Esophagus squamous epithelium (tissue), 5 donors: ENCODE measurements at regions not wholly inside any gene's neighbourhood (a gene's known extent, or its start where the extent isn't known, plus 50 kb on each side); places are given as distances from the start of the nearest gene placed in this dataset.

ENCODE experiments used
- DNase-seq: peaks from one replicate; lab custom pipeline; 2025; lab: John Stamatoyannopoulos, UW
- H3K27ac ChIP-seq, 4 donors: fragments of 200-600 bp; sonication (generic); one replicate each; pipeline ENCODE4 v1.5.1; 2016 to 2019; ENCODE audit warnings: mild to moderate bottlenecking in 1 of 4
- H3K27me3 ChIP-seq, 4 donors: fragments of 200-600 bp; sonication (generic); 1 replicate in 3 of 4; 2 replicates in 1 of 4; pipeline versions ENCODE4 v1.5.1 to v1.6.0; 2017 to 2021; ENCODE audit warnings: antibody characterized with exemption in 1 of 4
- H3K36me3 ChIP-seq, 3 donors: fragments of 200-600 bp; sonication (generic); one replicate each; pipeline ENCODE4 v1.5.1; 2016 to 2019
- H3K4me1 ChIP-seq, 3 donors: fragments of 200-600 bp; sonication (generic); one replicate each; pipeline ENCODE4 v1.5.1; 2017 to 2019
- H3K4me3 ChIP-seq, 4 donors: fragments of 200-600 bp; sonication (generic); 1 replicate in 3 of 4; 2 replicates in 1 of 4; pipeline ENCODE4 v1.5.1; 2016 to 2019; ENCODE audit warnings: mild to moderate bottlenecking in 2 of 4, moderate library complexity in 1 of 4
- H3K9me3 ChIP-seq, 3 donors: fragments of 200-600 bp; sonication (generic); one replicate each; pipeline ENCODE4 v1.5.1; 2016 to 2019
- POLR2A ChIP-seq, 4 donors: fragments of 450-650 bp; IDR thresholded peaks; one replicate each; pipeline ENCODE4 v1.6.1; 2017; ENCODE audit warnings: antibody characterized with exemption in 4 of 4, mild to moderate bottlenecking in 4 of 4, moderate library complexity in 3 of 4
- WGBS, 2 donors: methylation state at CpG; one replicate each; pipeline ENCODE4 v1.1.5; 2018; 5-methylcytosine and 5-hydroxymethylcytosine counted together
- intact Hi-C: fragments of 100-400 bp; cut with DNase I; formaldehyde crosslinking; loops from one replicate; pipeline ENCODE4 v1.15.0; 2022
- TF ChIP-seq, protein P1 (sequence below), 6 experiments: fragments of 450-650 bp in 4 of 6; fragments of 200-600 bp in 2 of 6; sonication (generic) in 2 of 6; IDR thresholded peaks; one replicate each; pipeline ENCODE4 v1.5.1; 2016 to 2019; ENCODE audit warnings: antibody characterized with exemption in 6 of 6, mild to moderate bottlenecking in 4 of 6, moderate library complexity in 4 of 6
- donor health status: DM: yes; HTN: yes; CAD: no.

DNA sequence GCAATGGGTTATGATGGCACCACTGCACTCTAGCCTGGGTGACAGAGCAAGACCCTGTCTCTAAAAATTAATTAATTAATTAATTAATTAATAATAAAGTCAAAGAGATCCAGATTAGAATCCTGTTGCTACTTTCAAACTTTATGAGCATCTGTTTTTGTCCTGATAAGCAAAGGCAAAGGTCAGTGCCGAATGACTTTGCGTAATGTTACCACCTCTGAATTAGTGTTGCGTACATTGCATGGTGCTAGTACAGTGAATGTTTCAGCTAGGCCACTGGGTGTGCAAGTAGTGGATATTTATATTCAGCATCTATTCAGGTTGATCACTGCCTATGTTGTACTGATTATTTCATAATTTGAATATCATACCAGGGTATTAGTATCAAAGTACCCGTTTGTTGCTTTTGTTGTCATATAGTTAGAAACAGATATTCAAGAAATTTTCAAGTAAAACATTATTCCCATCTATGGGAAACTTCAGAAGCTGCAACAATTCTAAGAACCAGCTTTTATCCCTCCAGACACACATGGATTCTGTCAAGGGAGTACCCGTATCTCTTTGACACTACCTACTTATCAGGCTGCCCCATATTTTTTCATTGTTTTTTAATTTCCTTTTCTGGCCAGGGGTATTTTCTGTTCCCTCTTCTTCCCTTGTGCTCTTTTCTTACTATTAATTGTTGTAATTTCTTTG is 127.1 kb upstream of the GRM7 start:
- DNase-seq = no peak
- 85 to 89% methylated on average over 5 of the region's 5 CpGs for WGBS, 2 donors
- Histone ChIP-seq H3K27me3 (no peaks in the 10 kb centered on the region), H3K9me3 (no peaks in the 10 kb centered on the region), H3K36me3 (no peaks in the 10 kb centered on the region), H3K4me3 (no peak overlapping the region), H3K4me1 (no peaks in the 10 kb centered on the region), H3K27ac (no peak overlapping the region)
- intact Hi-C loops = no loop called here
- TF ChIP-seq POLR2A (IDR thresholded peaks at IDR 0.05) = no peak
- TF ChIP-seq, protein P1, sequence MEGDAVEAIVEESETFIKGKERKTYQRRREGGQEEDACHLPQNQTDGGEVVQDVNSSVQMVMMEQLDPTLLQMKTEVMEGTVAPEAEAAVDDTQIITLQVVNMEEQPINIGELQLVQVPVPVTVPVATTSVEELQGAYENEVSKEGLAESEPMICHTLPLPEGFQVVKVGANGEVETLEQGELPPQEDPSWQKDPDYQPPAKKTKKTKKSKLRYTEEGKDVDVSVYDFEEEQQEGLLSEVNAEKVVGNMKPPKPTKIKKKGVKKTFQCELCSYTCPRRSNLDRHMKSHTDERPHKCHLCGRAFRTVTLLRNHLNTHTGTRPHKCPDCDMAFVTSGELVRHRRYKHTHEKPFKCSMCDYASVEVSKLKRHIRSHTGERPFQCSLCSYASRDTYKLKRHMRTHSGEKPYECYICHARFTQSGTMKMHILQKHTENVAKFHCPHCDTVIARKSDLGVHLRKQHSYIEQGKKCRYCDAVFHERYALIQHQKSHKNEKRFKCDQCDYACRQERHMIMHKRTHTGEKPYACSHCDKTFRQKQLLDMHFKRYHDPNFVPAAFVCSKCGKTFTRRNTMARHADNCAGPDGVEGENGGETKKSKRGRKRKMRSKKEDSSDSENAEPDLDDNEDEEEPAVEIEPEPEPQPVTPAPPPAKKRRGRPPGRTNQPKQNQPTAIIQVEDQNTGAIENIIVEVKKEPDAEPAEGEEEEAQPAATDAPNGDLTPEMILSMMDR (IDR thresholded peaks at IDR 0.05) = no peak

DNA sequence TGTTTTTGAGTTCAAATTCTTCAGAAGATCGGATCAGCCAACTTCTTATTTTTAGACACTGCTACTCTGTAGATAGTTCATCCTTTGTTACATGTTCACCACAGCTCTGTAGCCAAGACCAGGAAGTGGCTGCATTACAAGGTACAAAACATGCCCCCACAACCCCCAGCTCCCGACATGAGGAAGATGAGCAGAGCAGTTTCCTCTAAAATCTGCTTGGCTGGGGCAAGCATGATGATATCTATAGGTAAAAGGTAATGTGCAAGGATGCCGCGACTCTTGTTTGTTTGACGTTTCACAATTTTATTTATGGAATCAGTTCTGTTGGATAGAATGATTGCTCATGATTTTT is 126.5 kb upstream of the GRM7 start:
- no peaks in the 10 kb centered on the region for H3K9me3 ChIP-seq
- 83 to 85% methylated on average over 5 of the region's 5 CpGs for WGBS, 2 donors
- no peak overlapping the region for H3K4me3 ChIP-seq
- TF ChIP-seq POLR2A (IDR thresholded peaks at IDR 0.05) = no peak
- TF ChIP-seq, protein P1 (IDR thresholded peaks at IDR 0.05) = no peak
- no peaks in the 10 kb centered on the region for H3K4me1 ChIP-seq
- H3K36me3 ChIP-seq = no peaks in the 10 kb centered on the region
- intact Hi-C loops = no loop called here
- H3K27me3 ChIP-seq = no peaks in the 10 kb centered on the region
- H3K27ac ChIP-seq = no peak overlapping the region
- no peak for DNase-seq

DNA sequence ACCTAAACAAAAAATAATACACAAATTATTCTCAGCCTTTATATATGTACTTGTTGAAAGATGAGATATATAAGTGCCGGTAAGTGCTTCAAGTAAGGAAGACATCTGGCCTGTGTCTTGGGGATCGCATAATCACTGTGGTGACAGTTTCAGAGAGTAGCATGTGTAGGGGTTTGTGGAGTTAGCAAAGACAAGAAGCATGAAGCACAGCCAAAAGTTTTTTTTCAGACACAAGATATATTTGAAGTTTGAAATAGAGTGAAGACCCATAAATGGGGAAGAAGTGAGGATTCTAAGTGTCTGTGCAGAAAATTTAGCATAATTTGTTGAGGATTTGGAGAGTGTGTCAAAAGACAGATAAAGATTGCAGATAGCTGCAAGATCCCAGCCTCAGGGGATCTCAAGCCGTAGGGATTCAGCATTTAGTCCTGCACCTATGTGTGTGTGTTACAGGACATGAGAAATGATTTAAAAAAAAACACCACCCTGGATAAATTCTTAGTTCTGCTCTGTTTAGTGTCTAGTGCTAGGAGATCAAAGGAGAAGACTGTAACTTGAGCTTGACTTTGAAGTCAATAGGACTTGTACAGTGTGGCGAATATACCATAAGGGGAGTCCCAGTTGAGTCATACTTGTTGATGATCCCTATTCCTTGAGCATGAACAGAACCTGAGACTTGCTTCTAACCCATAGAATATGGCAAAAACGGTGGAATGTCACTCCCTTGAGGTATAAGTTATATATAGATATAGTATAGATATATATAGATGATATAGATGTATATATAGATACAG is 123.9 kb upstream of the GRM7 start:
- Histone ChIP-seq H3K9me3 (no peaks in the 10 kb centered on the region), H3K4me3 (no peak overlapping the region), H3K27ac (no peak overlapping the region), H3K27me3 (no peaks in the 10 kb centered on the region), H3K36me3 (no peaks in the 10 kb centered on the region), H3K4me1 (no peaks in the 10 kb centered on the region)
- no peak for DNase-seq
- TF ChIP-seq, protein P1 (IDR thresholded peaks at IDR 0.05) = no peak
- TF ChIP-seq POLR2A (IDR thresholded peaks at IDR 0.05) = no peak
- intact Hi-C loops = no loop called here
- WGBS, 2 donors = 62 to 72% methylated on average over 5 of the region's 5 CpGs

DNA sequence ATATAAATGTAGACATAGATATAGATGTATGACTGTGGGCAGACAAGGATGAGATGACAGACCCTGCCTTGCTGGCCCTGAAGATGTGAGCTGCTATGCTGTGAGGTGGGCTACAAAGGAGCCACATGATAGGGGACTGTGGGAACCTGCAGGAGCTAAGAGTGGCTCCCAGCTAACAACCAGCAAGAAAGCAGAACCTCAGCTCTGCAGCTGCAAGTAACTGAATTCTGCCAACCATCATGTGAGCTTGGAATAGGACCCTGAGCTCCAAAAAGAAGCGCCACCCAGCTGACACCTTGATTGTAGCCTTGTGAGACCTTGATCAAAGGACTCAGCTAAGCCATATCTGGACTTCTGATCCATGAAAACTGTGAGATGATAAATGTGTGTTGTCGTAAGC is 123.3 kb upstream of the GRM7 start:
- TF ChIP-seq, protein P1 (IDR thresholded peaks at IDR 0.05) = no peak
- no peak for TF ChIP-seq POLR2A (IDR thresholded peaks at IDR 0.05)
- intact Hi-C loops = no loop called here
- WGBS, 2 donors = 86 to 89% methylated on average over 2 of the region's 2 CpGs
- no peaks in the 10 kb centered on the region for H3K36me3 ChIP-seq
- H3K27ac ChIP-seq = no peak overlapping the region
- H3K4me1 ChIP-seq = no peaks in the 10 kb centered on the region
- no peaks in the 10 kb centered on the region for H3K9me3 ChIP-seq
- DNase-seq = no peak
- no peak overlapping the region for H3K4me3 ChIP-seq
- no peaks in the 10 kb centered on the region for H3K27me3 ChIP-seq

DNA sequence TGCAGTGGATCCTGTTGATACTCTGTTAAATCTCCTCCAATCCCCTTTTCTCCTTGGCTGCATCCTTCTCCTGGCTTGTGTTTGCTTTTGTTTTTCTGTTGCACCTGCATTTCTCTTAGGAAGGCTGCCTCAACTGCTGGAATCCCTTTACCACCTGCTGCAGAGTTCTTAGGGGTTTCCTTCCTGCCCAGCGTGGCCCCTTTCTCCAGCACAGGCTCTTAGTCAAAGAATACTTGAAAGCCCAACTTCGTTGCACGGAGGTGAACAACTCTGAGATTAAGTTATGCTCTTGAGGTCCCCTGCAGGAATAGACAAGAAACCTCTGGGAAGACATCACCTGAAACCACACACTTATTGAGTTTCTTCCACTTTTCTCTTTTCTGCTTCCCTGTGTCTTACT is 121.6 kb upstream of the GRM7 start:
- Histone ChIP-seq H3K36me3 (no peaks in the 10 kb centered on the region), H3K4me3 (no peak overlapping the region), H3K9me3 (no peaks in the 10 kb centered on the region), H3K27ac (no peak overlapping the region), H3K27me3 (no peaks in the 10 kb centered on the region), H3K4me1 (no peaks in the 10 kb centered on the region)
- 28 to 38% methylated on average over 3 of the region's 3 CpGs for WGBS, 2 donors
- no peak for DNase-seq
- TF ChIP-seq, protein P1 (IDR thresholded peaks at IDR 0.05) = no peak
- TF ChIP-seq POLR2A (IDR thresholded peaks at IDR 0.05) = no peak
- intact Hi-C loops = no loop called here
